ENCODE measurements at regions not wholly inside any gene's neighbourhood (a gene's known extent, or its start where the extent isn't known, plus 50 kb on each side); places are given as distances from the start of the nearest gene placed in this dataset.

- TF ChIP-seq ZSCAN18 (tag by site-specific recombination; IDR thresholded peaks at IDR 0.05) (no peak), ZNF549 (tag by site-specific recombination; IDR thresholded peaks at IDR 0.05) (no peak), ZNF350 (tag by site-specific recombination; IDR thresholded peaks at IDR 0.05) (no peak), ZFP37 (tag by site-specific recombination; IDR thresholded peaks at IDR 0.05) (no peak), ZNF600 (tag by site-specific recombination; IDR thresholded peaks at IDR 0.05) (no peak), ZNF416 (tag by site-specific recombination; IDR thresholded peaks at IDR 0.05) (no peak), ZNF10 (tag by site-specific recombination; IDR thresholded peaks at IDR 0.05) (no peak), ZNF514 (tag by site-specific recombination; IDR thresholded peaks at IDR 0.05) (no peak), SALL2 (tag by site-specific recombination; IDR thresholded peaks at IDR 0.05; ENCODE audit: borderline replicate concordance) (no peak), ZSCAN16 (tag by site-specific recombination; IDR thresholded peaks at IDR 0.05) (no peak), ZNF18 (tag by site-specific recombination; IDR thresholded peaks at IDR 0.05) (no peak), ZNF202 (tag by site-specific recombination; IDR thresholded peaks at IDR 0.05; ENCODE audit: borderline replicate concordance) (no peak), IKZF3 (tag by site-specific recombination; IDR thresholded peaks at IDR 0.05) (no peak), ZBTB48 (tag by site-specific recombination; IDR thresholded peaks at IDR 0.05) (no peak), ZBTB49 (tag by site-specific recombination; IDR thresholded peaks at IDR 0.05; ENCODE audit: low read depth) (no peak), PRDM10 (tag by site-specific recombination; IDR thresholded peaks at IDR 0.05) (no peak), HOXC10 (CRISPR knock-in tag; IDR thresholded peaks at IDR 0.05) (no peak), ZNF624 (tag by site-specific recombination; IDR thresholded peaks at IDR 0.05) (no peak)
- no peak overlapping the region for H3K27ac ChIP-seq (ENCODE audit: extremely low read depth, low read depth, low read length)
- ChIA-PET CTCF (interaction anchor here (0.7 kb wide), 1 partner anchor 621 kb away, joined by 9 read pairs; no protein-coding TSS in a partner anchor), POLR2A (no interaction called here)
- H3K4me3 ChIP-seq (ENCODE audit: low read depth, low read length), result no peak overlapping the region
- H3K9me3 ChIP-seq (ENCODE audit: control insufficient read depth, insufficient read depth, low read depth, low read length), result no peaks in the 10 kb centered on the region
- no peaks in the 10 kb centered on the region for H3K36me3 ChIP-seq (ENCODE audit: control insufficient read depth in 2 of 2, insufficient read depth in 1 of 2, low read length in 2 of 2)
- no peaks in the 10 kb centered on the region for H3K4me1 ChIP-seq (ENCODE audit: control insufficient read depth, insufficient read depth, low read length)
Observed at GRCh38 chr12:60501124-60501729, 905.4 kb downstream of the SLC16A7 start.

Data from HEK293 (cell line).